ENCODE measurements at regions not wholly inside any gene's neighbourhood (a gene's known extent, or its start where the extent isn't known, plus 50 kb on each side); places are given as distances from the start of the nearest gene placed in this dataset.

GRCh38 chr12:86349196-86349595 is 93.0 kb upstream of the MGAT4C start:
- H3K27ac Mint-ChIP-seq, result no peak overlapping the region
- H3K4me1 Mint-ChIP-seq (ENCODE audit: low read depth), result no peaks in the 10 kb centered on the region
- TF ChIP-seq CTCF (IDR thresholded peaks at IDR 0.05; ENCODE audit: unreplicated experiment), result no peak
- no peaks in the 10 kb centered on the region for H3K27me3 Mint-ChIP-seq
- DNase-seq (ENCODE audit: low spot score, unreplicated experiment), result no peak
- H3K36me3 Mint-ChIP-seq (ENCODE audit: insufficient read depth), result no peaks in the 10 kb centered on the region
- H3K9me3 Mint-ChIP-seq (ENCODE audit: low read depth), result no peaks in the 10 kb centered on the region
- no peak overlapping the region for H3K4me3 Mint-ChIP-seq (ENCODE audit: low read depth)

GRCh38 chr12:86333955-86334522 is 77.8 kb upstream of the MGAT4C start:
- H3K9me3 Mint-ChIP-seq (ENCODE audit: low read depth), result no peaks in the 10 kb centered on the region
- no peaks in the 10 kb centered on the region for H3K27me3 Mint-ChIP-seq
- H3K27ac Mint-ChIP-seq, result no peak overlapping the region
- peaks cover 8% of the 10 kb centered on the region for H3K4me1 Mint-ChIP-seq (ENCODE audit: low read depth)
- H3K4me3 Mint-ChIP-seq (ENCODE audit: low read depth), result no peak overlapping the region
- H3K36me3 Mint-ChIP-seq (ENCODE audit: insufficient read depth), result no peaks in the 10 kb centered on the region
- DNase-seq (ENCODE audit: low spot score, unreplicated experiment), result no peak
- no peak for TF ChIP-seq CTCF (IDR thresholded peaks at IDR 0.05; ENCODE audit: unreplicated experiment)

GRCh38 chr12:86331457-86331856 is 75.3 kb upstream of the MGAT4C start:
- H3K9me3 Mint-ChIP-seq (ENCODE audit: low read depth), result no peaks in the 10 kb centered on the region
- H3K27me3 Mint-ChIP-seq, result no peaks in the 10 kb centered on the region
- H3K36me3 Mint-ChIP-seq (ENCODE audit: insufficient read depth), result no peaks in the 10 kb centered on the region
- H3K4me1 Mint-ChIP-seq (ENCODE audit: low read depth), result peaks cover 11% of the 10 kb centered on the region
- H3K27ac Mint-ChIP-seq, result no peak overlapping the region
- no peak overlapping the region for H3K4me3 Mint-ChIP-seq (ENCODE audit: low read depth)
- TF ChIP-seq CTCF (IDR thresholded peaks at IDR 0.05; ENCODE audit: unreplicated experiment), result no peak
- DNase-seq (ENCODE audit: low spot score, unreplicated experiment), result no peak

GRCh38 chr12:86331012-86331411 is 74.8 kb upstream of the MGAT4C start:
- Mint-ChIP-seq H3K9me3 (ENCODE audit: low read depth) (no peaks in the 10 kb centered on the region), H3K4me3 (ENCODE audit: low read depth) (no peak overlapping the region), H3K36me3 (ENCODE audit: insufficient read depth) (no peaks in the 10 kb centered on the region), H3K4me1 (ENCODE audit: low read depth) (peaks cover 11% of the 10 kb centered on the region), H3K27me3 (no peaks in the 10 kb centered on the region), H3K27ac (no peak overlapping the region)
- DNase-seq (ENCODE audit: low spot score, unreplicated experiment), result no peak
- TF ChIP-seq CTCF (IDR thresholded peaks at IDR 0.05; ENCODE audit: unreplicated experiment), result no peak

GRCh38 chr12:86312232-86312631 is 56.0 kb upstream of the MGAT4C start:
- no peak for DNase-seq (ENCODE audit: low spot score, unreplicated experiment)
- H3K4me1 Mint-ChIP-seq (ENCODE audit: low read depth), result peaks cover 3% of the 10 kb centered on the region
- H3K4me3 Mint-ChIP-seq (ENCODE audit: low read depth), result no peak overlapping the region
- no peaks in the 10 kb centered on the region for H3K36me3 Mint-ChIP-seq (ENCODE audit: insufficient read depth)
- H3K9me3 Mint-ChIP-seq (ENCODE audit: low read depth), result no peaks in the 10 kb centered on the region
- H3K27me3 Mint-ChIP-seq, result no peaks in the 10 kb centered on the region
- TF ChIP-seq CTCF (IDR thresholded peaks at IDR 0.05; ENCODE audit: unreplicated experiment), result no peak
- H3K27ac Mint-ChIP-seq, result no peak overlapping the region
